ENCODE measurements at regions not wholly inside any gene's neighbourhood (a gene's known extent, or its start where the extent isn't known, plus 50 kb on each side); places are given as distances from the start of the nearest gene placed in this dataset.

- Histone ChIP-seq H3K9me3 (ENCODE audit: low read depth, low read length) (no peaks in the 10 kb centered on the region), H3K79me2 (ENCODE audit: insufficient read depth, low read length) (no peaks in the 10 kb centered on the region), H3K4me1 (ENCODE audit: insufficient read depth, low read length) (no peaks in the 10 kb centered on the region), H4K20me1 (ENCODE audit: insufficient read depth, low read length) (no peaks in the 10 kb centered on the region), H2AFZ (ENCODE audit: low read length) (no peak overlapping the region), H3K27ac (ENCODE audit: low read depth, low read length) (no peak overlapping the region), H3K36me3 (ENCODE audit: insufficient read depth, low read length) (no peaks in the 10 kb centered on the region), H3K4me3 (ENCODE audit: insufficient read depth, low read length) (no peak overlapping the region), H3K4me2 (ENCODE audit: insufficient read depth, low read length) (no peak overlapping the region), H3K27me3 (ENCODE audit: insufficient read depth, low read length) (peaks cover 17% of the 10 kb centered on the region)
- DNase-seq (ENCODE audit: insufficient read length, low spot score, missing footprints): peak; percentile 9
- TF ChIP-seq CTCF (IDR thresholded peaks at IDR 0.05; ENCODE audit: extremely low read depth, low read depth, low read length): no peak
Observed at GRCh38 chr6:53418288-53418687, 69.5 kb upstream of the ELOVL5 start.

GRCh38 chr6:53417141-53417540 is 68.4 kb upstream of the ELOVL5 start:
- no peak overlapping the region for H3K4me2 ChIP-seq (ENCODE audit: insufficient read depth, low read length)
- TF ChIP-seq CTCF (IDR thresholded peaks at IDR 0.05; ENCODE audit: extremely low read depth, low read depth, low read length): peak; percentile 12

GRCh38 chr6:53413326-53413725 is 64.6 kb upstream of the ELOVL5 start:
- no peaks in the 10 kb centered on the region for H3K4me1 ChIP-seq (ENCODE audit: insufficient read depth, low read length)
- no peak overlapping the region for H2AFZ ChIP-seq (ENCODE audit: low read length)
- H3K9me3 ChIP-seq (ENCODE audit: low read depth, low read length): no peaks in the 10 kb centered on the region
- H3K36me3 ChIP-seq (ENCODE audit: insufficient read depth, low read length): no peaks in the 10 kb centered on the region
- no peak overlapping the region for H3K27ac ChIP-seq (ENCODE audit: low read depth, low read length)
- H4K20me1 ChIP-seq (ENCODE audit: insufficient read depth, low read length): no peaks in the 10 kb centered on the region
- no peak overlapping the region for H3K4me2 ChIP-seq (ENCODE audit: insufficient read depth, low read length)
- TF ChIP-seq CTCF (IDR thresholded peaks at IDR 0.05; ENCODE audit: extremely low read depth, low read depth, low read length): no peak
- no peaks in the 10 kb centered on the region for H3K27me3 ChIP-seq (ENCODE audit: insufficient read depth, low read length)
- no peaks in the 10 kb centered on the region for H3K79me2 ChIP-seq (ENCODE audit: insufficient read depth, low read length)
- no peak for DNase-seq (ENCODE audit: insufficient read length, low spot score, missing footprints)
- no peak overlapping the region for H3K4me3 ChIP-seq (ENCODE audit: insufficient read depth, low read length)

More at GRCh38 chr6:53417141-53417540, 68.4 kb upstream of the ELOVL5 start:
- H3K9me3 ChIP-seq (ENCODE audit: low read depth, low read length): no peaks in the 10 kb centered on the region
- DNase-seq (ENCODE audit: insufficient read length, low spot score, missing footprints): no peak
- H3K4me1 ChIP-seq (ENCODE audit: insufficient read depth, low read length): no peaks in the 10 kb centered on the region
- no peak overlapping the region for H3K4me3 ChIP-seq (ENCODE audit: insufficient read depth, low read length)
- peaks cover 9% of the 10 kb centered on the region for H3K27me3 ChIP-seq (ENCODE audit: insufficient read depth, low read length)
- H2AFZ ChIP-seq (ENCODE audit: low read length): no peak overlapping the region
- H3K79me2 ChIP-seq (ENCODE audit: insufficient read depth, low read length): no peaks in the 10 kb centered on the region
- H4K20me1 ChIP-seq (ENCODE audit: insufficient read depth, low read length): no peaks in the 10 kb centered on the region
- H3K27ac ChIP-seq (ENCODE audit: low read depth, low read length): no peak overlapping the region
- H3K36me3 ChIP-seq (ENCODE audit: insufficient read depth, low read length): no peaks in the 10 kb centered on the region

GRCh38 chr6:53412751-53413150 is 64.0 kb upstream of the ELOVL5 start:
- H3K4me1 ChIP-seq (ENCODE audit: insufficient read depth, low read length): no peaks in the 10 kb centered on the region
- no peaks in the 10 kb centered on the region for H3K79me2 ChIP-seq (ENCODE audit: insufficient read depth, low read length)
- no peak overlapping the region for H3K4me3 ChIP-seq (ENCODE audit: insufficient read depth, low read length)
- DNase-seq (ENCODE audit: insufficient read length, low spot score, missing footprints): no peak
- H2AFZ ChIP-seq (ENCODE audit: low read length): no peak overlapping the region
- no peak overlapping the region for H3K27ac ChIP-seq (ENCODE audit: low read depth, low read length)
- no peaks in the 10 kb centered on the region for H4K20me1 ChIP-seq (ENCODE audit: insufficient read depth, low read length)
- H3K4me2 ChIP-seq (ENCODE audit: insufficient read depth, low read length): no peak overlapping the region
- H3K9me3 ChIP-seq (ENCODE audit: low read depth, low read length): no peaks in the 10 kb centered on the region
- TF ChIP-seq CTCF (IDR thresholded peaks at IDR 0.05; ENCODE audit: extremely low read depth, low read depth, low read length): no peak
- H3K36me3 ChIP-seq (ENCODE audit: insufficient read depth, low read length): no peaks in the 10 kb centered on the region
- H3K27me3 ChIP-seq (ENCODE audit: insufficient read depth, low read length): peaks cover 3% of the 10 kb centered on the region
